HG03064 (cell line): ENCODE measurements at regions not wholly inside any gene's neighbourhood (a gene's known extent, or its start where the extent isn't known, plus 50 kb on each side); places are given as distances from the start of the nearest gene placed in this dataset.
A peak's percentile ranks its signal among the peaks of the same experiment; 100 is the strongest.
"Not testable (repeated sequence)": the region's sequence is repeated elsewhere in the genome, so short reads cannot be mapped to it uniquely, and the experiment has no call there.

Source experiments
- ATAC-seq: cut with Tn5 transposase; IDR thresholded peaks from one replicate; pipeline ENCODE4 v1.9.1; 2021; ENCODE audit warnings: low read depth; ENCODE audit not compliant: unreplicated experiment

- ATAC-seq = no peak
These were observed 71.8 kb downstream of the LARP7 start for GRCh38 chr4:112708772-112709171.

- ATAC-seq = no peak
These were observed 78.3 kb downstream of the LARP7 start for GRCh38 chr4:112714922-112715901.

- ATAC-seq = no peak
These were observed 80.9 kb downstream of the LARP7 start for GRCh38 chr4:112717856-112718255.

GRCh38 chr4:112721627-112722026 is 84.7 kb downstream of the LARP7 start:
- ATAC-seq = no peak

GRCh38 chr4:112726041-112726440 is 89.1 kb downstream of the LARP7 start:
- ATAC-seq = no peak

- ATAC-seq = not testable (repeated sequence)
These were observed 90.8 kb downstream of the LARP7 start for GRCh38 chr4:112727728-112728127.

- ATAC-seq = no peak
These were observed 94.8 kb downstream of the LARP7 start for GRCh38 chr4:112731715-112732114.

GRCh38 chr4:112732142-112732541 is 95.2 kb downstream of the LARP7 start:
- ATAC-seq = no peak

GRCh38 chr4:112735474-112735951 is 98.6 kb downstream of the LARP7 start:
- peak; percentile 80 for ATAC-seq

- ATAC-seq = no peak
These were observed 99.8 kb downstream of the LARP7 start for GRCh38 chr4:112736718-112737135.

GRCh38 chr4:112739442-112739841 is 102.5 kb downstream of the LARP7 start:
- no peak for ATAC-seq

GRCh38 chr4:112747036-112747435 is 110.1 kb downstream of the LARP7 start:
- no peak for ATAC-seq

GRCh38 chr4:112748352-112748878 is 111.5 kb downstream of the LARP7 start:
- no peak for ATAC-seq

GRCh38 chr4:112750749-112751148 is 113.8 kb downstream of the LARP7 start:
- ATAC-seq = not testable (repeated sequence)

- no peak for ATAC-seq
These were observed 114.5 kb downstream of the LARP7 start for GRCh38 chr4:112751447-112751846.

GRCh38 chr4:112752061-112752460 is 115.1 kb downstream of the LARP7 start:
- no peak for ATAC-seq

- no peak for ATAC-seq
These were observed 115.6 kb downstream of the LARP7 start for GRCh38 chr4:112752510-112752909.

GRCh38 chr4:112753333-112753732 is 116.4 kb downstream of the LARP7 start:
- no peak for ATAC-seq

GRCh38 chr4:112759313-112759712 is 122.4 kb downstream of the LARP7 start:
- ATAC-seq = no peak

GRCh38 chr4:112765317-112765974 is 128.5 kb downstream of the LARP7 start:
- no peak for ATAC-seq

- ATAC-seq = no peak
These were observed 129.5 kb downstream of the LARP7 start for GRCh38 chr4:112766422-112766821.
